ENCODE measurements at regions not wholly inside any gene's neighbourhood (a gene's known extent, or its start where the extent isn't known, plus 50 kb on each side); places are given as distances from the start of the nearest gene placed in this dataset.

DNA sequence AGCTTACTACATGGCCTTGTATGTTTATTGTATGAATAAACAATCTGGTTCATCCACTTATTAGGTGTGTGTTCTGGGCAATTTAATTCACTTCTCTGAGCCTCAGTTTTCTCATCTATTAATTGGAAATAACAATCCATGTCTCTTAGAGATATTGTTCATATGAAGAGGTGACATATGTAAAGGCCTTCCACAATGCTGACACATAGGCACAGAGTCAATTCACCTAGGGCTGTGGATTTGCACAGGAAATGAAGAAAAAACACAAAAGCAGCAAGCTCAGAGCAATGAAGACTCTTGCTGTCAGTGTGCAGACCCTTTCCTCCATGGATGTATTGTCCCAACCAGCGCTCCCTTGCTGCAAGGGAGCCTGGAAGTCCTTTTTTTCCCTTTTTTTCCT lies 195.2 kb upstream of the CAMK1G start:
- ChIA-PET POLR2A (interaction anchor here (0.7 to 1.3 kb wide), 2 partner anchors 18 to 195 kb away, joined by 3 to 4 read pairs; partner anchors contain the start of gene CAMK1G), CTCF (interaction anchor here (0.9 to 3.8 kb wide), 4 partner anchors 11 to 181 kb away, joined by 3 to 27 read pairs (median 6); no protein-coding TSS in a partner anchor)
- H3K4me3 ChIP-seq (ENCODE audit: low read depth, low read length): no peak overlapping the region
- TF ChIP-seq, protein P1, sequence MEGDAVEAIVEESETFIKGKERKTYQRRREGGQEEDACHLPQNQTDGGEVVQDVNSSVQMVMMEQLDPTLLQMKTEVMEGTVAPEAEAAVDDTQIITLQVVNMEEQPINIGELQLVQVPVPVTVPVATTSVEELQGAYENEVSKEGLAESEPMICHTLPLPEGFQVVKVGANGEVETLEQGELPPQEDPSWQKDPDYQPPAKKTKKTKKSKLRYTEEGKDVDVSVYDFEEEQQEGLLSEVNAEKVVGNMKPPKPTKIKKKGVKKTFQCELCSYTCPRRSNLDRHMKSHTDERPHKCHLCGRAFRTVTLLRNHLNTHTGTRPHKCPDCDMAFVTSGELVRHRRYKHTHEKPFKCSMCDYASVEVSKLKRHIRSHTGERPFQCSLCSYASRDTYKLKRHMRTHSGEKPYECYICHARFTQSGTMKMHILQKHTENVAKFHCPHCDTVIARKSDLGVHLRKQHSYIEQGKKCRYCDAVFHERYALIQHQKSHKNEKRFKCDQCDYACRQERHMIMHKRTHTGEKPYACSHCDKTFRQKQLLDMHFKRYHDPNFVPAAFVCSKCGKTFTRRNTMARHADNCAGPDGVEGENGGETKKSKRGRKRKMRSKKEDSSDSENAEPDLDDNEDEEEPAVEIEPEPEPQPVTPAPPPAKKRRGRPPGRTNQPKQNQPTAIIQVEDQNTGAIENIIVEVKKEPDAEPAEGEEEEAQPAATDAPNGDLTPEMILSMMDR (IDR thresholded peaks at IDR 0.05; ENCODE audit: insufficient read depth, low read length, missing control alignments): no peak
- DNase-seq (ENCODE audit: low read depth, low spot score): no peak

- DNase-seq (ENCODE audit: low read depth, low spot score): peak; percentile 68
- CTCF ChIA-PET: interaction anchor here (1.1 to 2.0 kb wide), 2 partner anchors 10 to 35 kb away, joined by 3 to 9 read pairs; no protein-coding TSS in a partner anchor
- no peak overlapping the region for H3K4me3 ChIP-seq (ENCODE audit: low read depth, low read length)
- TF ChIP-seq, protein P1 (IDR thresholded peaks at IDR 0.05; ENCODE audit: insufficient read depth, low read length, missing control alignments): no peak
- POLR2A ChIA-PET: no interaction called here
These were observed 194.3 kb upstream of the CAMK1G start for GRCh38 chr1:209389258-209389657.

GRCh38 chr1:209389975-209390374 lies 193.5 kb upstream of the CAMK1G start:
- ChIA-PET CTCF (interaction anchor here (2.0 kb wide), 1 partner anchor 36 kb away, joined by 9 read pairs; no protein-coding TSS in a partner anchor), POLR2A (no interaction called here)
- no peak for DNase-seq (ENCODE audit: low read depth, low spot score)
- H3K4me3 ChIP-seq (ENCODE audit: low read depth, low read length): no peak overlapping the region
- TF ChIP-seq, protein P1 (IDR thresholded peaks at IDR 0.05; ENCODE audit: insufficient read depth, low read length, missing control alignments): no peak

DNA sequence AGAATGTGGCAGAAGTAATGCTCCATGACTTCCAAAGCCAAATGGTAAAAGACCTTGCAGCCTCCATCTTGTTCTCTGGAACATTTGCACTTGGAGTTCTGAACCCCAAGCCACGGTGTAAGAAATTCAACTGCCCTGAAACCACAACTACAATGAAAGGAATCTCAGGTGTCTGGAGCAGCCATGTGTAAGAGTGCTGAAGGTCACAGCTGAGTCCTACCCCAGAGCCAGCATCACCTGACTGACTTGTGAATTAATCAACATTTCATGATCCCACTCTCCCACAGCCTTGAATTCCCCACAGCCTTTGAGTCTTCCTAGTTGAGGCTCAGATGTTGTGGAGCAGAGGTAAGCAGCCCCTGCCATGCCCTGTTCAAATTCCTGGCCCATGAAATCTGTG lies 192.8 kb upstream of the CAMK1G start:
- ChIA-PET POLR2A (no interaction called here), CTCF (no interaction called here)
- no peak for DNase-seq (ENCODE audit: low read depth, low spot score)
- H3K4me3 ChIP-seq (ENCODE audit: low read depth, low read length): no peak overlapping the region
- TF ChIP-seq, protein P1 (IDR thresholded peaks at IDR 0.05; ENCODE audit: insufficient read depth, low read length, missing control alignments): no peak

DNA sequence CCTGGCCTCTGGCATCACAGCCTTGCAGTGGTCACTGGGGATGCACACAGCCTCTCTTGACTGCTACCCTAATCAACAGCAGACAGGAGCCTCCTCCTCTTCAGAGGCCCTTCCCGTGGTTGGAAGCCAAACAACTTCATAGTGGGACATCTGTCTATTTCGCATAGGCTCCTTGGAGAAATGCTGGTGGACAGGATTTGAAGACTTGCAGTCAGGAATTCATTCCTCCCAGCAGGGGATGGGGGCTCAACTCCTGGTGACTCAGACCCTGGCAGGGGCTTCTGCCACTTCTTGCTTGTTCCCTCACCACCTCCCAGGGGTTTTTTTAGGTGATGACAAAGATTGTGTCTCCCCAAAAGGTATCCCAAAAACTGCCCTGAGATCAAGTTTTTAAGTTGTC lies 191.7 kb upstream of the CAMK1G start:
- TF ChIP-seq, protein P1 (IDR thresholded peaks at IDR 0.05; ENCODE audit: insufficient read depth, low read length, missing control alignments): no peak
- no peak for DNase-seq (ENCODE audit: low read depth, low spot score)
- H3K4me3 ChIP-seq (ENCODE audit: low read depth, low read length): no peak overlapping the region
- POLR2A ChIA-PET: no interaction called here
- CTCF ChIA-PET: interaction anchor here (1.2 kb wide), 1 partner anchor 40 kb away, joined by 3 read pairs; no protein-coding TSS in a partner anchor

DNA sequence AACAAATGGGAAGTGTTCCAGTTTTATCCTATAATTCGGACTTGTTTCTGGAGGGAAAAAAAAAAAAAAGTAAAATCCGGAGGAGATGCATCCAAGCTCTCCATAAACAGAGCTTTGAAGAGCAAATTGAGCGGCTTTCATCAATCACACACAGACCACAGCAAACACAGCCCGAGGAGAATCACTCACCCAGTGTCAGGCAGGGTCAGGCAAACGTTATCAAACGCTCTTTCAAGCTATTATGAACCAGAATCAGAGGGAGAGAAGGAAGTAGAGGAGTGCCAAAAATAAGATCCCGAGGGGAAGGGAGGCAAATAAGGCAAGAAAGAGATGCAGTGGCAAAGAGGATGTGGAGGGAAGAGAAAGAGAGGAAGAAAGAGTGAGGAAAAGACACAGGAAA lies 188.3 kb upstream of the CAMK1G start:
- no peak overlapping the region for H3K4me3 ChIP-seq (ENCODE audit: low read depth, low read length)
- POLR2A ChIA-PET: no interaction called here
- DNase-seq (ENCODE audit: low read depth, low spot score): no peak
- CTCF ChIA-PET: interaction anchor here (0.9 to 1.0 kb wide), 2 partner anchors 9 to 428 kb away, joined by 3 read pairs; no protein-coding TSS in a partner anchor
- TF ChIP-seq, protein P1 (IDR thresholded peaks at IDR 0.05; ENCODE audit: insufficient read depth, low read length, missing control alignments): no peak

Data from AG04449 (cell line).